Hematopoietic multipotent progenitor cell treated with erythropoietin and hydrocortisone succinate and interleukin-3 and kit ligand, for 8 days (in vitro differentiated cells): ENCODE measurements at regions not wholly inside any gene's neighbourhood (a gene's known extent, or its start where the extent isn't known, plus 50 kb on each side); places are given as distances from the start of the nearest gene placed in this dataset.
"Not testable (repeated sequence)": the region's sequence is repeated elsewhere in the genome, so short reads cannot be mapped to it uniquely, and the experiment has no call there.

ENCODE experiments used
- DNase-seq: peaks from one replicate; pipeline ENCODE4 v3.0.0-alpha.2; 2015

DNA sequence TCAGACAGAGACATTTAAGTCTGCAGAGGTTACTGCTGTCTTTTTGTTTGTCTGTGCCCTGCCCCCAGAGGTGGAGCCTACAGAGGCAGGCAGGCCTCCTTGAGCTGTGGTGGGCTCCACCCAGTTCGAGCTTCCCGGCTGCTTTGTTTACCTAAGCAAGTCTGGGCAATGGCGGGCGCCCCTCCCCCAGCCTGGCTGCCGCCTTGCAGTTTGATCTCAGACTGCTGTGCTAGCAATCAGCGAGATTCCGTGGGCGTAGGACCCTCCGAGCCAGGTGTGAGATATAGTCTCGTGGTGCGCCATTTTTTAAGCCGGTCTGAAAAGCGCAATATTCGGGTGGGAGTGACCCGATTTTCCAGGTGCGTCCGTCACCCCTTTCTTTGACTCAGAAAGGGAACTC is 245.0 kb upstream of the CDH2 start:
- DNase-seq = not testable (repeated sequence)

DNA sequence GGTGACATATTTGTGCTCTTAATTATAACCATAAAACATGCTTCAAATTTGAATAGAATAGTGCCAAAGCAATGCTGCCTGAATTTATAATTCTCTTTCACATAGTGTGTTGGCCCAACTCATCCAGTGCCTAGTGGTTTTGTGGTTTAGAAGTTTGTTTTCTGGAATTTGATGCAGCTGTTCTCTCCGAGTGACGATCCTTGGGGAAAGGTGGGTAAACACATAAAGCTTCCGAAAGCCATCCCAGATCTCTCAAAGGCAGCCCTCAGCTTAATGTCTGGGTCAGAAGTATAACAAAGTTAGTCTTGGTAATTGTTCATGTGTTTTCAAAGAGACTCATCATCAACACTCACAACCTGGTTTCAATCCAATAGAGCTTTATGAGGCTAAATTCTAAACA is 235.6 kb upstream of the CDH2 start:
- no peak for DNase-seq

DNA sequence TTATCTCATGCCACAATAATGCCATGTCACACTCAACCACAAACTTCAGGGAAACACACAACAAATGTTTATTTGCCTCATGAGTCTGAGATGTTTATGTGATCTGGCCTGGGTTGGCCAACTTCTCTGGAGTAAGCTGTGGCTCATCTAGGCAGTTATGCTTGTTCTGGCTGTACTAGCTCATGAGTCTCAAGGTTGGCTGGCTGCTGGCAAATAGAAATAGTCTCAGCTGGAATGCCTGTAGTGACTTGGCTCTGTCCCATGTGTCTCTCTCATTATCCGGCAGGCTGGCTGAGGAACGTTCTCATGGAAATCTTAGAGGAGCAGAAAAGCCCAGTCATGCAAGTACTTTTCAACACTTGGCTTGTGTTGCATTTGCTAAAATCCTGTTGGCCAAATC is 234.9 kb upstream of the CDH2 start:
- DNase-seq = no peak

DNA sequence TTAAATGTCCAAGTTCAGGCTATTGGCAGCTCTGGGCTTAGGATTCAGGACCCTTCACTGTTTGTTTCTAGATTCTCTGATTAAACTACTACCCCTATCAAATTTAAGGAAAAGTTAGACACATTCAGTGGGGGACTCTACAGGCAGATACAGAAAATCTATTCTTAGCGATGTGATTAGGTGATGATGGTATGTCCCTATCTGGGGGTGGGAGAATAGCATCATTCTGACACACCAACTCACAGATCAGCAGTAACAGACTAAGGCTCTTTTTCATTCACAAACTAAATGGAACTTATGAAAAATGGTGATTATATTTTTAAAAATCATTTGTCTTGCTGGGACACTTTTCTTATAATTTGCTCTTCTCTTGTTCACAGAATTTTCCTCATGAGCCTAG is 232.9 kb upstream of the CDH2 start:
- no peak for DNase-seq

DNA sequence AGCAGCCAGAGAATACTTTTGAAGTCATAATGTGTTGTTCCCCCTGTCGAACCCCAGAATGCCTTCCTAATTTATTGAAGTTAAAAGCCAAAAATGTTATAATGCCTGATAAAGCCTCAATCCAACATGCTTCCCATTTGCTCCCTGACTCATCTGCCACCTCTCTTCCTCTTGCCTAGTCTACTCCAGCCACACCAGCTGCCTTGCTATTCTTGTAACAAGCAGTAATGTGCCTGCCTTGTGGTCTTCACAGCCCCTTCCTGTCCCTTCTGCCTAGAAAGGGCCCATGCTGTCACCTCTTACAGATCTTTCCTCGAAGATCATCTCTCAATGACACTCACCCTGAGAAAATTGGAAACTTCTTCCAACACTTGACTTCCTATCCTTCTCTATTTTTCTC is 231.6 kb upstream of the CDH2 start:
- DNase-seq = no peak

DNA sequence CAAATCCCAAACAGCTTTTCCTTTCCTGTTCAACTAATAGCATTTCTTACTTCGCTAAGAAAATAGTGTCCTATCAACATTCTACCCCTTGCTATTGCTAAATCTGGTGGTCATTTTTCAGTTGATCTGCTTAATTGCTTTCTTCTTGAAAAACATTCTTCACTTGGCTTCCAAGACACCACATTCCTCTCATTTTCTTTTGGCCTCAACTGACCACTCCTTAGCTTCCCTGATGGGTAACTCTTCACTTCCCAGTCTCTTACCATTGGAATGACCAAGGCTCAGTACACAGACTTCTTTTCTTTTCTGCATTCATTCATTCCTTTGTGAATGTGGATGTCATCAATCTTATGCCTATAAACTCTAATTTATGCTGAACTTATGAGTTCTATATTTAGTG is 230.8 kb upstream of the CDH2 start:
- no peak for DNase-seq

DNA sequence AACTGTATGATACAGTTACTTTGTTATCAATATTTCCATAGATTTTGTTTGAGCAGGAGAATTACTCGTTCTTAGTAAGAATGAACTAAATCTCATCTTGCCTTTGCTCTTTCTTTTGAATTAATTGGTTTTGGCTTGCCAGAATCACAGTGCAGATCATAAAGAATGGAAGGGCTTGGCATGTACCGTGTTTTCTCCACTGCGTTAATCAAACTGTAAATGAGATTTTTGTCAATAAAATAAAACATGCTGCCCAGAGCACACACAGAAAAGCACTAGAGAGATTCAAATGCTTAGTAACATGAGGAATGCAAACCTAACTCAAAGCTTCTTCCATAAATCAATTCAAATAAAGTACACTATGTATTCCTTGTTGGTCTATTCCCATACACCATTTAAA is 229.6 kb upstream of the CDH2 start:
- DNase-seq = no peak

DNA sequence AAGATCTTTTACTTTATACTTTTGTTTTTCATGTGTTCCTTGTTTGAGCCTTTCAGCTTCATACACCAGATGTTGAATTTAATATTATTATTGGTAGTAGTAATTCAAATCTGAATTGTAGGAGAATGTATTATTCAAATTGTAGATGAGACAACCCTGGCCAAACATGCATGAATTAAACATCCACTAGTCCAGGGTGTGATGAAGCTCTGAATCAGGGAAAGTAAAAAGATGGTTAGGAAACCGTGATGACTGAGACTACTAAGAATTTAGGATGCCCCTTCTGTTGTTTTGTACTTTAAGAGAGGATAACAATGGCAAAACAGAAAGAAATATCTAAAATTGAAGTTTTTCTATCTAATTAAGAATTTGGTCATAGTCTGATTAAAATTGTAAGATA is 227.8 kb upstream of the CDH2 start:
- DNase-seq = no peak

DNA sequence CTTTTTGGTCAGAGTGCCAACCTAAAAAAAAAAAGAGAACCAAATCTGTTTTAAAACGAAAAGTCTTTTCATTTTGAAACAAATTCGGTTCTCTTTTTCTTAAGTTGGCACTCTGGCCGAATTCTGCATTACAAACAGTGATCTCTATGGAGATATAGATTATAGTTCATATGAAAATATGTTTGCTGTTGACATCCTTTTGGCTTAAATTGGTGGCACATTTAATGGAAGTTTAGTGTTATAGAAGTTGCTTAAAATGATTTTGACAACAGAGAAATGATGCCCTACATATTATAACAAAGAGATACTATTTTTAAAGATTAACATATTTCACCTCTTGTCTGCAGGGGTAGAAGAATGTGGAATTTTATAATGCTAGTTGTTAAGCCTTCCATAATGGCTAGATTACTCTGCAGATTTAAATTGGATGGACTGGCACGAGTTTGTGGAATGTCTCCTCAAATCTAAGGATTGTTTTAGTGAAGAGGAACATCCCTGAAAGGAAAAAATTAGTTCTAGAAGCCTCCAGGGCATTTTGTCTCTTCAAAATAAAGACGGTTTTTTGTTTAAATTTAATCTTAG is 222.9 kb upstream of the CDH2 start:
- no peak for DNase-seq

DNA sequence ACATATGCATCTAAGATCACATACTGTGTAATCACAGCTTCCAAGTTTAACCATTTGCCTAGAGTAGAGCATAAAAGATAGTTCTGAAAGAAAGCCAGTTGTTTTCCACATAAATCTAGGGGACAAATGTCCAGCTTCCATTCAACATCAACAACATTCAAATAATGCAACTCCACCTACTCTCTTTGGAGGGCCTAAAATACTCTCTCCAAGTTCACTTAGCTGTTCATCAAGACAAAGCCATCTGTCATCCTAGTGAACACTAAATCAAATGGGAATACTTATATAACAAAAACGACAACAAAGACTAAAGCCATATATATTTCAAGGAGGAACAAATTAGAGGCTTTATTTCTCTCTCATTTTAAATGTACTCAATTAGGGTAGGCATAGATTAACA is 221.5 kb upstream of the CDH2 start:
- no peak for DNase-seq

DNA sequence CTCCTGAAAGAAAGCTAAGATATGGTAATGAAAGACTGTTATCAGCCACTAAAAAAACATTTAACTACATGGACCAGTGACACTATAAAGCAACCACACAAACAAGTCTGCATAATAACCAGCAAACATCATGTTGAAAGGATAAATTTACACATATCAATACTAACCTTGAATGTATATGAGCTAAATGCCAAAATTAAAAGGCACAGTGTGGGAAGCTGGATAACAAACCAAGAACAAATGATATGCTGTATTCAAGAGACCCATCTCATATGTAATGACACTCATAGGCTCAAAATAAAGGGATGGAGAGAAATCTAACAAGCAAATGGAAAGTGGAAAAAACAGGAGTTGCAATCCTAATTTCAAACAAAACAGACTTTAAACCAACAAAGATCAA is 213.1 kb upstream of the CDH2 start:
- DNase-seq = no peak

DNA sequence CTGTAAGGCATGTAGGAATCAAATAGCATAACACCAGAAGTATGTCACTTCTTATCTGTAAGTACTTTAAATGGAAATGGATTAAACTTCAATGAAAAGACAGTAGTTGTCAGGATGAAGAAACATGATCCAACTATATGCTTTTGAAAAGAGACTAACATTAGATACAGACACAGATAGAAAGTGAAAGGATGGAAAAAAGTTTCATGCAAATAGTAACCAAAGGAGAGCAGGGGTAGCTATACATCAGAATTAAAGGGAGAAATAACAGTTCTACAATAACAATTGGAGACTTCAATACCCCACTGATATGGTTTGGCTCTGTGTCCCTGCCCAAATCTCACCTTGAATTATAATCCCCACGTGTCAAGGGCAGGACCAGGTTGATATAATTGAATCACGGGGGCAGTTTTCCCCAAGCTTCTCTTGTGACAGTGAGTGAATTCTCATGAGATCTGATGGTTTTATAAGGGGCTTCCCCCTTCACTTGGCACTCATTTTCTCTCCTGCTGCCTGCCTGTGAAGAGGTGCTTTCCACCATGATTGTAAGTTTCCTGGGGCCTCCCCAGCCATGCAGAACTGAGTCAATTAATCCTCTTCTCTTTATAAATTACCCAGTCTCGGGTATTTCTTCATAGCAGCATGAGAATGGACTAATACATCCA is 205.4 kb upstream of the CDH2 start:
- DNase-seq = no peak

DNA sequence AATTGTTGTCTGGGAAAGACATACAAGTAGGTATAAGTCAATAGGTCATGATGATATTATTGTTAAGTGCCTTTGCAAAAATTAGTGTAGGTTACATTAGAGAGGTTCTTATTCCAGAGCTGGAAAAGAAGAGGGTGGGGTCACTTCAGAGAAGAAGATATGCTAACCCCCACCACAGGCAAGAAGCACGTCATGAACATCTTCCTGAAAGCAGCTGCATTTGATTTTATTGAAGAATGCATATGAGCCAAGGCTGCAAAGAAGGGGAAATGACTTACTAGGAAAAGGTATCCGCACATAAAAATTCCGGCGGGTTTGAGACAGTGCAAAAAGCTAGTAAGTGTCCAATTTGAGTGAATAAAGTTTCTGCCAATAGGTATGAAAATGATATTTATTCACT is 195.3 kb upstream of the CDH2 start:
- DNase-seq = no peak

DNA sequence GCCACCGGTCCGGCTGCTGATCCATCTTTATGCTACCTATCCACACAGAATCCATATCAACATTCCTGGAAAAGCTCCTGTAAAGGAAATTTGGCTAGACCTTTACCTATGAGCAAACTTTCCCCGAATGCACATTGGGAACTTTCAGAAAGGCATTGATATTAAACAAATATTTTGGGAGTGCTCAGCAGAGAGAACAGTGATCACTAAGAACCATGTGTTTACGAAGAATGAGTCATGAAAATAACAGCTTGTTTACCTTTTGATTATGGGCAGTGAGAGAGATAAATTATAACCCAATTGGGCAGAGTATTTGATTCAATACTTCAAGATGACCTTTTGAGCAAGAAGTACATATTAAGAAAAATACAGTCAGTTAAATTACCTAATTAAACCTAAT is 189.7 kb upstream of the CDH2 start:
- no peak for DNase-seq

DNA sequence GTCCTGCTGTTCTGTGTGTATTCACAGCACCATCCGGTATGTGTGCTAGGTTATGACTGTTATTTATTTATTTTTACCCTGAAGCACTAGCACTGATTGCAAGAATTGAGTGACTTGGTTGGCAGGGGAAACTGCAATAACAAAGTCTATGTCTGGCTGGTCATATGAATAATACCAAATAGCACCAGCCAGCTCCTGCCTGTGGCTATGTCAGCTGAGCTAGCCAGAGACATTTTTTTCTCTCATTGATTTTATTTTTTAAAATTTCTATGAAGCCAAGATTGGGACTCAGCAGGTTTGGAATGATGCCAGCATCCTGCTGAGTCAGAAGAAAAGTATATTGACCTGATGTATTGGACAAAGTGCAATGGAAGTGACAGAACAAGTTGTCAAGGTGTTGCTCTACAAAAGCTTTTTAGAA is 188.5 kb upstream of the CDH2 start:
- DNase-seq = no peak

DNA sequence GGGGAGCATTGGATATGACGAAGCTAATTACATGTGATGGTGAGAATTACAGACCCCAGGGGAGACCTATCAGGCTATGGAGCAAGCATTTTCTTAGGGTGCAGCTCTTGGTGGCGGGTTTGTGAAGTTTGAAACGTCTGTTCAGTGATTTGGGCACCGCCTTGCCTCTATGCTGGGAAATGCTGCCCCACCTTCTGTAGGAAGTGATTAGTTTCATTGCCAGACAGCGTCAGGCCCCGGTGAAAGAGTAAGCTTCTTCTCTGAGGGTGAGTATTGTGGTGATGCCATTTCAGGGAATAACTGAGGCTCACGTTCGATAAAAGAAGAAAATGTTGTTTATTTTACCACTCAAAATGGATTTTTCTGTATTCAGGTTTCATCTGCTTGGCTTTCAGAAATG is 186.2 kb upstream of the CDH2 start:
- no peak for DNase-seq

DNA sequence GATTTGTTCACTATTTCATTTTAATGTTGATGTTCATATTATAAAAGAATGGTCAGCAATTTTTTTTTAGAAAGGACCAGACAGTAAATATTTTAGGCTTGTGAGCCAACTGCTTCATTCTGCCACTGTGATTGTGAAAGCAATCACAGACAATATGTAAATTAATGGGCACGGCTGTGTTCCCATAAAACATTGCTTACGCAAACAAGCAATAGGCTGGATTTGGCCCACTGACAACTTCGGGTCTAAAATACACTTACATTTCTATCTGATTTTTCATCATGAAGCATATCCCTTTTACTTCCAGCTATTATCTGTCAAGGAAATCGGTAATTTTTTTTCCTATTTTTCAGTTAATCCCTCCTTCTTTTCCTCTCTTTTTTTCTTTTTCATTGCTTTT is 182.2 kb upstream of the CDH2 start:
- DNase-seq = no peak

DNA sequence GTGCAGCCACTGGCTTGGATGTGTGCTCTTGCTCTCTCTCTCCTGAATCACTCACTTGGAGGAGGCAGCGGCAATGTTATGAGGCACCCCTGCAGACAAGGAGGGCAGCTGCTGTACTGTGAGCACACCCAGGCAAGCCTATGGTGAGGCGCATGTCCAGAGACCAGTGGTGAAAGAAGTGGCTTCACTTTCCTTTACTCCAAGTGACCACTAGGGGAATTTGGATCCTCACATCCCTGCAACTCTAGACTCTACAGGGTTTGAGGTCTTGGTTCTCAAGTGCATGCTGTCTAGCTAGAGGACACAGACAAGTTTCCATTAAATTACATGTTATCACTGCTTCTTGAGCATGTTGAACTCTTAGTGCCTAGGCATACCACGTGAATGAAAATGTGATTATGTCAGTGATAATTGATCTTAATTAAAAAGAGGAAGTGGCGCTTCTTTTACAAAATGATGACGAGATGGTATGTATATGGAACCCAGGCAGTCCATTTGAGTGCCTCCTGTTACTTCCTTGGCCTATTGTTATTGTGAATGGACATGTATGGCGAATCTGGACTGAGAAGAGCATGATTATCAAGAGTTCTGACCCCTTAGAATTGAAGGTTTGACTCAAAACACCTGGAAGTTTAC is 181.0 kb upstream of the CDH2 start:
- DNase-seq = no peak

DNA sequence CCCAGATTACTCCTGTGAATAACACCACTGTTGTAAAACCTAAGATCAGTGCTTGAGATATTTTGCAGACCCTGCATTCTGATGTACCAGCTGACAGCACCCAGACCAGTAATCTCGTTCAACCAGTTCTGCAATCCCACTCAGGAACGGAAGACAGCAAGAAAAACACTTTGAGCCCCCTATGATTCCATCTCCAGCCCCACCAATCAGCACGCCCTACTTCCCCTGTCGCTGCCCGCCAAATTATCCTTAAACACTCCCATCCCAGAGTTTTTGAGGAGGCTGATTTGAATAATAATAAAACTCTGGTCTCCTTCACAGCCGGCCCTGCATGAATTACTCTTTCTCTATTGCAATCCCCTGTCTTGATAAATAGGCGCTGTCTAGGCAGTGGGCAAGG is 173.9 kb upstream of the CDH2 start:
- no peak for DNase-seq

DNA sequence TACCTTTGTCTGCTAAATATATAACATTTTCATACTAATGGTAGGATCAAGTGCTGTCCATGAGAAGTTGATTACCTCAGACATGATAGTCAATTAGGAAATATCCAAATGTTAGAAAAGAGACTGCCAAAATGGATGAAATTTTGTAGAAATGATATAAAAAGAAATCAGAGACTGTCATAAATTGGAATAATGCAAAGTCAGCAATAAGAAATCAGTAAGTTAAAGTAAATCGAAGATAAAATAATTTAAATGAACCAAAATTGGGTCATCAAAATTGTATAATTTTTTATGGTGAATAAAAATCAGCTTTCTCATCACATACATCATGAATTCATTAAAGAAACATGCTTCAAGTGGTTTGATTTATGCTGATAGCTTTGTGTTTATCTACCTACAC is 165.3 kb upstream of the CDH2 start:
- DNase-seq = no peak

DNA sequence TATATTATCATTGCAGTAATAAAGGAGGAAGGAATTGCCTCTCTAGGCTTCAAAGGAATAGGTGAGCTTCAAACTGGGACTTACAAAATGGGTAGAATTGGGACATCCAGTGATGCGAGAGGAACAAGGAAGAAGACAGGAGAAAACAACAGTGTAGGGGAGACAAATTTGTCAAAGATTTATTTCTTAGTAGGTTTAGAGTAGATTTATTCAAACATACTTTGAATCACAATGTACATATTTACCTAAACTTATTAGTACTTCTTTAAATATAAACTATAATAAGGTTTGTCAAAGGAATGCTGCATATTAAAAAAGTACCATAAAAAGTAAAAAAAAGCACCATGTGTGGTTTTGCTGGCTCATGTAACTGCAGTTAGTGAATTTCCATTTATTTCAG is 161.4 kb upstream of the CDH2 start:
- no peak for DNase-seq

DNA sequence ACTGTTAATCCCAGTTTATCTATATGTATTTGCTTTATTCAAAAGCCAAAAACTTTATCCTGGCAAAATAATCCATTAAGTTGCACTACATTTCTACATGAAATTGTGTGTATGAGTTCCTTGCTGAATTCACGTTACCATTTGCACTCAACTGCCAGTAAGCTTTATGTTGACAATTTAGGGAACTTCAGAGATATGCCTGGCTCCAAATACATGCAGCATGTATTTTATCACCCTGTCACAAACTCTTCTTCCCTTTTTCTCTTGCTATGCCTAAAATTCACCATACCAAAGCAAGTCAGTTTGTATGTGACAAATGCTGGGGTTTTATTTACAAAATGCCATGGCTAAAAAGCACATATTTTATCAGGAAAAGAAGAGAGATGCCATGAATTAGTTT is 157.6 kb upstream of the CDH2 start:
- no peak for DNase-seq

DNA sequence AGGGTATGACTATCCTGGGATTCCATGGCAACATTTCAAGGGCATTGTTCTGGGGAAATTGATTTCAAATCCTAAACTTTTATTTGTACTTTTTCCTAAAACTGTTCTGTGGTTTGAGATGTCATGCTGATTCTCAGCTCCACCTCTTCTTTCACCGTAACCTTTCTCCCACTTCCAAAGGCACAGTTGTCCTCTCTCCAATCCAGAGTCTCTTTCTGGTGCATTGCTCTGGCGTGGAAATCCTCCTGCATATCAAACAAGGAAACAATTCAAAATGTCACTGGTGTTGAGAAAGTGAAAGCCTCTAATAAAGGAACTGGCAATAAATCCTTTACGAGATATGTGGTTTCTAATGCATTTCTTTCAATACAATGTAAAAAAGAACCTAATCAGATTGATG is 155.1 kb upstream of the CDH2 start:
- DNase-seq = no peak

DNA sequence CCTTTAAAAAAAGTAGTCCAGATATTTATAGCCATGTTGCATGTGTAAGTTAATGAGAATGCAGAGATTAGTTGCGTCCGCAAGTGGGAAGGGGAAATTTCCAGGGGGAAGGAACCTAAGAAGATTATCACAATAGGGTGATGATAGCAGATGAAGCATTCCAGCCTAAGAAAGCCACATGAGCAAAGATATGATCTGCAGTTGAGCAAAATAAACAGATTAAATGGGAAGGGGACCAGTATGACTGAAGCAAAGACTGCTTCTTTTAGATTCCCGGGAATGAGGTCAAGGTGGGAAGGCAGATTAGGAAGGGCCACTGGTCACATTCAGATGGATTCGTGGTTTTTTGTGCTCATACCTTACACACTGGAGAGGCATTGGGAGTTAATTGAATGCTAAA is 154.6 kb upstream of the CDH2 start:
- DNase-seq = no peak

DNA sequence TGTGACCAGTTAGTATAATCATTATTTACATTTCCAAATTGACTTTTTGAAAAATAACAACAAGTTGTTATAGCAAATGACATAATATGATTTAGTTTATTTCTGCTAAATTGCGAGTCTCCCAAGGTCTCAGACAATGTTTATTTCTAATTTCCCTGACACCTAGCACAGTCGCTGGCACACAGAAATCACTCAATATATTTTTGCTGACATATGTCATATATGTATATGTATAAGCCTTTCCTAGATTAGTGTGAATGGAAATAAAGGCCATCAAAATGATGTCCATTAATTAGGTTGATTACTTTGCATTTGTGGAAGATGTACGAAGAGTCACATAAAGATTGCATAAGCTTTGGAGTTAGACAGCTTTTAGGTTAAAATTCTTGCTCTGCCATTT is 136.7 kb upstream of the CDH2 start:
- DNase-seq = no peak
